ENCODE measurements at regions not wholly inside any gene's neighbourhood (a gene's known extent, or its start where the extent isn't known, plus 50 kb on each side); places are given as distances from the start of the nearest gene placed in this dataset.

DNA sequence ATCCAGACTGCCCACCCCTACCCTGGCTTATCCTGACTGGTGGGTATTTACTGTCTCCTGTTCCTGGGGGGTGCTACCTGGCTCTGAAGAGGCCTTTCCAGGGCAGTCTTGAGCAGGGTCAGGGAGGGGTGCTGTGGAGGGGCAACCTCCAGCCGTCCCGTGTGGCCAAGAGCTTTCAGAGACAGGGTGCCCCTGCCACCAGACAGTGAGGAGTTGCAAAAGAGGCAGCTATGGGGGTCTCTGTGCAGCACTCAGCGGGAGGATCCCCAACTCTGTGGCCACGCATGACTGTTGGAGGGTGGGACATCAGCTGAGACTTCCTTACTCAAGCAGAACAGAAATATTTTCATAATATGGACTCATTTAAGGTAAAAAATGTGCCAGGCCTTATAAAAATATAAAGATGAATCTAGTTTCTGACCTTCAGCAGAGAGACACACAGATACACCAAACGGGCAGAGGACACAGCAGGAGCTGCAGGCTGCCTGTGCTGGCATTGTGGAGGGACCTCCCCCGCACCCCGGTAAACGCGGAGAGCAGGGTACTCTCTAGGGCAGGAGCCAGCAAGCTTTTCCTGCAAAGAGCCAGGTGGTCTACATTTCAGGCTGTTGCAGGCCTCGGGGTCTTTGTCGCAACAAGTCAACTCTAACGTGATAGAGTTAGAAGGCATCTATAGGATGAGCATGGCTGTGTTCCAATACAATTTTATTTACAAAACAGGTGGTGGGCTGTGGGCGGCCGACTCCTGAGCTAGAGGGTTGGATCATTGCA is 252.6 kb downstream of the RHOU start:
- Histone ChIP-seq H3K27me3 (no peaks in the 10 kb centered on the region), H3K9me3 (no peaks in the 10 kb centered on the region), H3K36me3 (no peaks in the 10 kb centered on the region), H3K27ac (no peak overlapping the region), H3K4me1 (peaks cover 0 to 25% of the 10 kb centered on the region in 2 donors), H3K4me3 (no peak overlapping the region)
- TF ChIP-seq, protein P1, sequence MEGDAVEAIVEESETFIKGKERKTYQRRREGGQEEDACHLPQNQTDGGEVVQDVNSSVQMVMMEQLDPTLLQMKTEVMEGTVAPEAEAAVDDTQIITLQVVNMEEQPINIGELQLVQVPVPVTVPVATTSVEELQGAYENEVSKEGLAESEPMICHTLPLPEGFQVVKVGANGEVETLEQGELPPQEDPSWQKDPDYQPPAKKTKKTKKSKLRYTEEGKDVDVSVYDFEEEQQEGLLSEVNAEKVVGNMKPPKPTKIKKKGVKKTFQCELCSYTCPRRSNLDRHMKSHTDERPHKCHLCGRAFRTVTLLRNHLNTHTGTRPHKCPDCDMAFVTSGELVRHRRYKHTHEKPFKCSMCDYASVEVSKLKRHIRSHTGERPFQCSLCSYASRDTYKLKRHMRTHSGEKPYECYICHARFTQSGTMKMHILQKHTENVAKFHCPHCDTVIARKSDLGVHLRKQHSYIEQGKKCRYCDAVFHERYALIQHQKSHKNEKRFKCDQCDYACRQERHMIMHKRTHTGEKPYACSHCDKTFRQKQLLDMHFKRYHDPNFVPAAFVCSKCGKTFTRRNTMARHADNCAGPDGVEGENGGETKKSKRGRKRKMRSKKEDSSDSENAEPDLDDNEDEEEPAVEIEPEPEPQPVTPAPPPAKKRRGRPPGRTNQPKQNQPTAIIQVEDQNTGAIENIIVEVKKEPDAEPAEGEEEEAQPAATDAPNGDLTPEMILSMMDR (IDR thresholded peaks at IDR 0.05), result no peak
- no peak for DNase-seq (ENCODE audit: low spot score)

DNA sequence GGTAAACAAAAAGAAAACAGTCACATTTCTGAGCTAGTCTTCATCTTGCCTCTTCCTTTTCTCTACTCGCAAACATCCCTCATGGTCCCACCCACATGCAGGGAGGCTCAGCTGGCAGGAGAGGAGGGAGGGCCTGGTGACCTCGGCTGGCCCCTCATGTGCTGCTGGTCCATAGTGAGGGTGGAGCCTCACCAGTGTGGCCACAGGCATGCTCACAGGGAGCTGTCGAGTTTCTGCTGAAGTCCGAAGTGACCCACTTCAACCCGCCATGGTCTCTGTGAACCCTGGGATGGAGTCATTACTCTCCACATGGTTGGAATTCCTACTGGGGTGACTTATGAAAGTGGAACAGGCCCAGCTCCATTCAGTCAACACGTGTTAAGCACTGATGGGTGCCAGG is 253.4 kb downstream of the RHOU start:
- Histone ChIP-seq H3K4me1 (peaks cover 0 to 25% of the 10 kb centered on the region in 2 donors), H3K27ac (no peak overlapping the region), H3K36me3 (no peaks in the 10 kb centered on the region), H3K9me3 (no peaks in the 10 kb centered on the region), H3K27me3 (no peaks in the 10 kb centered on the region), H3K4me3 (no peak overlapping the region)
- no peak for DNase-seq (ENCODE audit: low spot score)
- TF ChIP-seq, protein P1 (IDR thresholded peaks at IDR 0.05), result no peak

DNA sequence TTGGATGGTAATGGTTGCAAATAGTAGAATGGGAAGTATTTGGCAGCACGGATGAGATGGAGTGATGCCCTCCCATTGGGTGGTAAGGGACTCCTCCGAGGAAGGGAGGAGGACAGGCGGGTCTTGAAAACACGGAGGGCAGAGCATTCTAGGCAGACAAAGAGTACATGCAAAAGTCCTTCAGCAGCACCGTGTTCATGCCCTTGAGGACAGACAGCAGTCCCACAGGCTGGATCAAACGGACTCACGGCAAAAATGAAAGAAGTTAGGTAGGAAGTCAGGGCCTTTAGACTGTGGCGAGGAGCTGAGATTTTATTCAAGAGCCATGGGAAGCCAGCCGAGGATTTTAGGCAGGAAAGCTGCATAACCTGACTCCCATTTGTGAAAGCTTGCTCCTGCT is 253.9 kb downstream of the RHOU start:
- TF ChIP-seq, protein P1 (IDR thresholded peaks at IDR 0.05), result no peak
- no peak for DNase-seq (ENCODE audit: low spot score)
- Histone ChIP-seq H3K27ac (peak overlapping the region in 1 of 2 donors; percentile 11), H3K4me3 (no peak overlapping the region), H3K27me3 (no peaks in the 10 kb centered on the region), H3K36me3 (no peaks in the 10 kb centered on the region), H3K4me1 (peaks cover 0 to 25% of the 10 kb centered on the region in 2 donors), H3K9me3 (no peaks in the 10 kb centered on the region)

DNA sequence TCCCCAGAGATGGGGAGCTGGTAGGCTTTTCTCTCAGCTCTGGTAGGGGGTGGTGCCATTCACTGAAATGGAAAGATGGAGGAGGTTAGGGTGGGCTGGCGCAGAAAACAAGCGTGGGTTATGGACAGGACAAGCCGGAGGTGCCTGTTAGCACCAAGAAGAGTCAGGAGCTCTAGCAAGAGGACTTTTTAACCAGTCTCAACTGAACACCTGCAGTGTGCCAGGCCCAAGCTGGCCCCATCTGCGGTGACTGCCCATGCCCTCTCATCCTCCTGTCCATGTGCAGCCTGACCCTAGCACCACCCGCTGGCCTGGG is 254.4 kb downstream of the RHOU start:
- DNase-seq (ENCODE audit: low spot score), result no peak
- H3K27ac ChIP-seq, result peak overlapping the region; percentile 11 to 59

DNA sequence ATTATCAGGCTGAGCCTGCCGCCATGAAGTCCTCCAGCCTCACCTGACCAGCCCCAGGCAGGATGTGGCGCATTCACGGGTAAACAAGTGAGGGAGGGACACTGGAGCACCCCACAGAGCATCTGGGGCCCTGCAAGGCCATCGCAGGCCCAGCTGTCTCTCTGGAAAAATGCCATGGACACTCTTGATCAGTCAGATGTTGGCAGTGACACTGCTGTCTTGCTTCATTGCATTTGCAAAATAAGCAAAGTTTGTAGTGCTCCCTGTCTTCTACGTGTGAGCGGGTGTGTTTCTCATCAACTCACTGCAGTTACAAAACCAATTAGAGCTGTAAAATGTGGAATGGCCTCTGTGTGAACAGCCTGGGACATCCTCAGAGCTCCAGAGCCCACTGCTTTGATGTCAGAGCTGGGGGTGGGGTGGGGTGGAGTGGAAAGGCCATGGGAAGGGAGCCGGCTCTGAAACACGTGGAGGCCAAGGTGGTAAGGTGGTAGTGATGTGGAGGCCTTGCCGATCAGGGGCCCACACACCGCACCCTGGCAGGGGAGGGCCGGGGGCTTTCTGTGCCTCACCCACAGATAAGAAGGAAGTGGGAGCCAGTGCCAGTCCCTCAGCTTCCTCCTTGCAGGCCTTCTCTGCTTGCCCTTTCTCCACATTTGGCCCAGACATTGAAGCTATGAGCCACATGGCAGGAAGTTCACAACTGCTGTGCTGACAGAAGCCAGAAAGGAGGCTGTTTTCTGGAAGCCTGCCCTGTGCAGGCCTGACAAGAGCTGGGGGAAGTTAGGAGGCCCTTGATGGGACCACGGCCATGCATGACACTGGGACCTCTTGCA is 254.9 kb downstream of the RHOU start:
- Histone ChIP-seq H3K27ac (peak overlapping the region; percentile 29 to 59), H3K4me1 (peaks cover 0 to 25% of the 10 kb centered on the region in 2 donors), H3K27me3 (no peaks in the 10 kb centered on the region), H3K4me3 (no peak overlapping the region), H3K36me3 (no peaks in the 10 kb centered on the region), H3K9me3 (no peaks in the 10 kb centered on the region)
- peak; percentile 87 for DNase-seq (ENCODE audit: low spot score)
- TF ChIP-seq, protein P1 (IDR thresholded peaks at IDR 0.05), result no peak

More for the DNA sequence above, 254.4 kb downstream of the RHOU start:
- Histone ChIP-seq H3K4me1 (peaks cover 0 to 25% of the 10 kb centered on the region in 2 donors), H3K4me3 (no peak overlapping the region), H3K27me3 (no peaks in the 10 kb centered on the region), H3K36me3 (no peaks in the 10 kb centered on the region), H3K9me3 (no peaks in the 10 kb centered on the region)
- TF ChIP-seq, protein P1 (IDR thresholded peaks at IDR 0.05), result no peak
